PC-3 (cell line): ENCODE measurements at regions not wholly inside any gene's neighbourhood (a gene's known extent, or its start where the extent isn't known, plus 50 kb on each side); places are given as distances from the start of the nearest gene placed in this dataset.

Source experiments
- EZH2phosphoT487 ChIP-seq: fragments of 300-600 bp; sonication (generic); IDR thresholded peaks from 2 replicates; pipeline ENCODE4 v1.6.1; 2018; ENCODE audit warnings: mild to moderate bottlenecking, antibody characterized with exemption, low read length, borderline replicate concordance
- TF ChIP-seq, protein P1 (sequence below): fragments of 300-600 bp; sonication (generic); conservative IDR thresholded peaks from 2 replicates; pipeline ENCODE4 v1.5.1; 2017; ENCODE audit warnings: antibody characterized with exemption, low read depth, mild to moderate bottlenecking, low read length

DNA sequence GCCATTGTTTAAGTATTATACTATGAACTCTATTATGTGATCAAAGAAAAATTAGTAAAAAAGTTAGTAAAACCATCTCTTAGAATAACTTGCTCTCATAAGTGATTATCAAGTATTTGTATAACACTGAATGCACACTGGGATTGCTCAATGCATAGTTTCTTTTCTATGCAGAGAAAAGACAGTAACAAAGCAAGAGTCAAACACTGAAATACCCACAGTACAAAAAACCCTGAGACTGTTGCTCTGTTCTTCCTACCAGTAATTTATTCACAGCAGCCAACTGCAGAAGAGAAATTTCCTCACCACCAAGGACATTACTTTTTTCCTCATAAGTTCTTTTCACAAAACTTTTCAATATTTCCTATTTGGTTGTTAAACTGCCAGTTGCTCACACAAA is 634.4 kb downstream of the DTWD2 start:
- TF ChIP-seq, protein P1, sequence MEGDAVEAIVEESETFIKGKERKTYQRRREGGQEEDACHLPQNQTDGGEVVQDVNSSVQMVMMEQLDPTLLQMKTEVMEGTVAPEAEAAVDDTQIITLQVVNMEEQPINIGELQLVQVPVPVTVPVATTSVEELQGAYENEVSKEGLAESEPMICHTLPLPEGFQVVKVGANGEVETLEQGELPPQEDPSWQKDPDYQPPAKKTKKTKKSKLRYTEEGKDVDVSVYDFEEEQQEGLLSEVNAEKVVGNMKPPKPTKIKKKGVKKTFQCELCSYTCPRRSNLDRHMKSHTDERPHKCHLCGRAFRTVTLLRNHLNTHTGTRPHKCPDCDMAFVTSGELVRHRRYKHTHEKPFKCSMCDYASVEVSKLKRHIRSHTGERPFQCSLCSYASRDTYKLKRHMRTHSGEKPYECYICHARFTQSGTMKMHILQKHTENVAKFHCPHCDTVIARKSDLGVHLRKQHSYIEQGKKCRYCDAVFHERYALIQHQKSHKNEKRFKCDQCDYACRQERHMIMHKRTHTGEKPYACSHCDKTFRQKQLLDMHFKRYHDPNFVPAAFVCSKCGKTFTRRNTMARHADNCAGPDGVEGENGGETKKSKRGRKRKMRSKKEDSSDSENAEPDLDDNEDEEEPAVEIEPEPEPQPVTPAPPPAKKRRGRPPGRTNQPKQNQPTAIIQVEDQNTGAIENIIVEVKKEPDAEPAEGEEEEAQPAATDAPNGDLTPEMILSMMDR: no peak
- TF ChIP-seq EZH2phosphoT487: no peak
